ENCODE measurements at regions not wholly inside any gene's neighbourhood (a gene's known extent, or its start where the extent isn't known, plus 50 kb on each side); places are given as distances from the start of the nearest gene placed in this dataset.
"Not testable (repeated sequence)": the region's sequence is repeated elsewhere in the genome, so short reads cannot be mapped to it uniquely, and the experiment has no call there.

GRCh38 chr5:40220260-40220659 is 459.5 kb upstream of the PTGER4 start:
- no peak for DNase-seq

- DNase-seq, result no peak
These were observed 462.2 kb upstream of the PTGER4 start for GRCh38 chr5:40217553-40217952.

- no peak for DNase-seq
These were observed 469.0 kb upstream of the PTGER4 start for GRCh38 chr5:40210694-40211093.

GRCh38 chr5:40206030-40206429 is 473.7 kb upstream of the PTGER4 start:
- DNase-seq, result no peak

GRCh38 chr5:40204144-40204543 is 475.6 kb upstream of the PTGER4 start:
- DNase-seq, result no peak

GRCh38 chr5:40202814-40203440 is 476.8 kb upstream of the PTGER4 start:
- no peak for DNase-seq

- peak; percentile 2 for DNase-seq
These were observed 481.0 kb upstream of the PTGER4 start for GRCh38 chr5:40198736-40199135.

- not testable (repeated sequence) for DNase-seq
These were observed 484.1 kb upstream of the PTGER4 start for GRCh38 chr5:40195574-40195973.

- DNase-seq, result no peak
These were observed 488.6 kb upstream of the PTGER4 start for GRCh38 chr5:40191150-40191549.

GRCh38 chr5:40172721-40173120 is 507.0 kb upstream of the PTGER4 start:
- no peak for DNase-seq

GRCh38 chr5:40171971-40172370 is 507.7 kb upstream of the PTGER4 start:
- peak; percentile 28 for DNase-seq

- no peak for DNase-seq
These were observed 512.4 kb upstream of the PTGER4 start for GRCh38 chr5:40167283-40167682.

- DNase-seq, result no peak
These were observed 512.9 kb upstream of the PTGER4 start for GRCh38 chr5:40166802-40167201.

- no peak for DNase-seq
These were observed 513.7 kb upstream of the PTGER4 start for GRCh38 chr5:40165789-40166728.

GRCh38 chr5:40165106-40165788 is 514.5 kb upstream of the PTGER4 start:
- DNase-seq, result no peak

GRCh38 chr5:40160435-40160834 is 519.3 kb upstream of the PTGER4 start:
- DNase-seq, result no peak

GRCh38 chr5:40154194-40154593 is 525.5 kb upstream of the PTGER4 start:
- no peak for DNase-seq

GRCh38 chr5:40150896-40151295 is 528.8 kb upstream of the PTGER4 start:
- DNase-seq, result no peak

- DNase-seq, result no peak
These were observed 537.8 kb upstream of the PTGER4 start for GRCh38 chr5:40141896-40142295.

GRCh38 chr5:40141418-40141817 is 538.3 kb upstream of the PTGER4 start:
- DNase-seq, result no peak

- DNase-seq, result no peak
These were observed 542.5 kb upstream of the PTGER4 start for GRCh38 chr5:40137223-40137622.

- no peak for DNase-seq
These were observed 544.7 kb upstream of the PTGER4 start for GRCh38 chr5:40134883-40135520.

- DNase-seq, result no peak
These were observed 555.3 kb upstream of the PTGER4 start for GRCh38 chr5:40124367-40124766.

Data from kidney glomerular epithelial cell (primary cell).